ENCODE measurements at regions not wholly inside any gene's neighbourhood (a gene's known extent, or its start where the extent isn't known, plus 50 kb on each side); places are given as distances from the start of the nearest gene placed in this dataset.

DNA sequence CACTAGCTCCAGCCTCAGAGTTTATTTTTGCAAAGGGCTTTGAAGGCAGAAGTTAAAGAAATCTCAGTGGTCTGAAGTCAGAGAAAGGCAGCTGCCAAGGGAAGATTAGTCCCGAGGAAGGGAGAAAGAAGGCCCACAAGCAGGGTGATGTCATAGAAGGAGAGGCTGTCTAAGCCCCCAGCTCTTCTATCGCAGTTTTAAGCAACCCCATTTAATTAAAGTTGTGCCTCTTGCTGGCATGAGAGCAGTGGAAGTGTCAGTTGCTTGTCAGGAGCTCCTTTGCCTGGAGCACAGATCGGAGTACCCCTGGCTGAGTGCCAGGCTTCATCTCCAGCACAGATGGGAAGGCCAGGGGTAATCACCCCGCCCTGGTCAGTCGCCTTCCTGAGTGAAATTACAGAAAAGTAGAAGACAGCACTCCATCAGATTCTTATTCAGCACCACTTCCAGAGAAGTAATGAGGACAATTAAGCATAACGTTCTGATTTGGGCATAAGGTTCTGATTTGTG is 530.7 kb downstream of the EPHB1 start:
- no peak overlapping the region for H3K9ac ChIP-seq
- H3K4me3 ChIP-seq (ENCODE audit: low read depth, low read length) = no peak overlapping the region
- no peak overlapping the region for H3K27ac ChIP-seq
- no peaks in the 10 kb centered on the region for H3K9me3 ChIP-seq (ENCODE audit: control insufficient read depth, low read length)
- H3K27me3 ChIP-seq (ENCODE audit: control insufficient read depth, insufficient read depth, low read length) = no peaks in the 10 kb centered on the region
- TF ChIP-seq, protein P1, sequence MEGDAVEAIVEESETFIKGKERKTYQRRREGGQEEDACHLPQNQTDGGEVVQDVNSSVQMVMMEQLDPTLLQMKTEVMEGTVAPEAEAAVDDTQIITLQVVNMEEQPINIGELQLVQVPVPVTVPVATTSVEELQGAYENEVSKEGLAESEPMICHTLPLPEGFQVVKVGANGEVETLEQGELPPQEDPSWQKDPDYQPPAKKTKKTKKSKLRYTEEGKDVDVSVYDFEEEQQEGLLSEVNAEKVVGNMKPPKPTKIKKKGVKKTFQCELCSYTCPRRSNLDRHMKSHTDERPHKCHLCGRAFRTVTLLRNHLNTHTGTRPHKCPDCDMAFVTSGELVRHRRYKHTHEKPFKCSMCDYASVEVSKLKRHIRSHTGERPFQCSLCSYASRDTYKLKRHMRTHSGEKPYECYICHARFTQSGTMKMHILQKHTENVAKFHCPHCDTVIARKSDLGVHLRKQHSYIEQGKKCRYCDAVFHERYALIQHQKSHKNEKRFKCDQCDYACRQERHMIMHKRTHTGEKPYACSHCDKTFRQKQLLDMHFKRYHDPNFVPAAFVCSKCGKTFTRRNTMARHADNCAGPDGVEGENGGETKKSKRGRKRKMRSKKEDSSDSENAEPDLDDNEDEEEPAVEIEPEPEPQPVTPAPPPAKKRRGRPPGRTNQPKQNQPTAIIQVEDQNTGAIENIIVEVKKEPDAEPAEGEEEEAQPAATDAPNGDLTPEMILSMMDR (IDR thresholded peaks at IDR 0.05) = no peak
- H2AFZ ChIP-seq = no peak overlapping the region
- H3K4me1 ChIP-seq = no peaks in the 10 kb centered on the region
- no peaks in the 10 kb centered on the region for H3K36me3 ChIP-seq (ENCODE audit: control insufficient read depth, insufficient read depth, low read length)
- no peak overlapping the region for H3K4me2 ChIP-seq (ENCODE audit: low read length)
- H3K79me2 ChIP-seq = no peaks in the 10 kb centered on the region

DNA sequence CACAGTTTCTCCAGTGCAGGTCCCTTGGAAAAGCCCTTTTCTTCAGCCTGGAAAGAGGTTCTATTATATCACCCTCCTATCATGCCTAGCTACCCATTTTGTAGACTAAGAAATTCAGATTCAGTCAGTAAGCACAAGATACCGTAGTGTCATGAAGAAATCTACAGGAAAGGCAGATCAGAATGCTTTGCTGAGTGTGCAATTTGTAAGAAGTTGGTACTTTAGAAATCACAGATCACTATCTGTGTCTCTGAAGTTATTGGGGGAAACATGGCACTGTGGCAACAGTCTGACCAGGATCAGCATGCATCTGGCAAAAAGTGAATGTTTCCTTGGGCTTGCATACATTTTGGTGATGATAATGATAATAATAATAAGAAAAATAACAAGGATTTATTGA is 531.8 kb downstream of the EPHB1 start:
- no peaks in the 10 kb centered on the region for H3K36me3 ChIP-seq (ENCODE audit: control insufficient read depth, insufficient read depth, low read length)
- no peaks in the 10 kb centered on the region for H3K4me1 ChIP-seq
- TF ChIP-seq, protein P1 (IDR thresholded peaks at IDR 0.05) = no peak
- H2AFZ ChIP-seq = no peak overlapping the region
- H3K4me3 ChIP-seq (ENCODE audit: low read depth, low read length) = no peak overlapping the region
- no peak overlapping the region for H3K27ac ChIP-seq
- no peaks in the 10 kb centered on the region for H3K79me2 ChIP-seq
- no peaks in the 10 kb centered on the region for H3K9me3 ChIP-seq (ENCODE audit: control insufficient read depth, low read length)
- no peak overlapping the region for H3K4me2 ChIP-seq (ENCODE audit: low read length)
- H3K27me3 ChIP-seq (ENCODE audit: control insufficient read depth, insufficient read depth, low read length) = no peaks in the 10 kb centered on the region
- no peak overlapping the region for H3K9ac ChIP-seq

DNA sequence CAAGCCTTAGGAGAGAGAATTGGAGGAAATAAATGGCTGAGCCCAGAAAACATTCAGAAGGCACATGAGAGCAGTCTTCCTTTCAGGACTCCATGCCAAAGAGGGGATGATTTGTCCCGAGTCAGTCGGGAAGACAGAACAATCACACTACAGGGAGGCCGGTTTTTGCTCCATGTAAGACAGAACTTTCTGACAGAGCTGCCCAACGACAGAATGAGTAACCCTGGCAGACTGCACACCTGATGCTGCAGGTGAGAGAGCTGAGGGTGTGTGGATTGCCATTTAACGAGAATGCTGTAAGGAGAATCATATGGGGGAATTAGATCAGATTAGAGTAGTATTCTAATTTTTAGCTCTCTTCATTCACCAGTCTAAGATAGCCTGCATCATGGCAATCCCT is 533.0 kb downstream of the EPHB1 start:
- H3K4me2 ChIP-seq (ENCODE audit: low read length) = no peak overlapping the region
- H3K9me3 ChIP-seq (ENCODE audit: control insufficient read depth, low read length) = no peaks in the 10 kb centered on the region
- H3K79me2 ChIP-seq = no peaks in the 10 kb centered on the region
- no peak overlapping the region for H3K27ac ChIP-seq
- TF ChIP-seq, protein P1 (IDR thresholded peaks at IDR 0.05) = no peak
- no peak overlapping the region for H3K9ac ChIP-seq
- H3K4me1 ChIP-seq = no peaks in the 10 kb centered on the region
- H3K4me3 ChIP-seq (ENCODE audit: low read depth, low read length) = no peak overlapping the region
- no peaks in the 10 kb centered on the region for H3K27me3 ChIP-seq (ENCODE audit: control insufficient read depth, insufficient read depth, low read length)
- no peak overlapping the region for H2AFZ ChIP-seq
- no peaks in the 10 kb centered on the region for H3K36me3 ChIP-seq (ENCODE audit: control insufficient read depth, insufficient read depth, low read length)

DNA sequence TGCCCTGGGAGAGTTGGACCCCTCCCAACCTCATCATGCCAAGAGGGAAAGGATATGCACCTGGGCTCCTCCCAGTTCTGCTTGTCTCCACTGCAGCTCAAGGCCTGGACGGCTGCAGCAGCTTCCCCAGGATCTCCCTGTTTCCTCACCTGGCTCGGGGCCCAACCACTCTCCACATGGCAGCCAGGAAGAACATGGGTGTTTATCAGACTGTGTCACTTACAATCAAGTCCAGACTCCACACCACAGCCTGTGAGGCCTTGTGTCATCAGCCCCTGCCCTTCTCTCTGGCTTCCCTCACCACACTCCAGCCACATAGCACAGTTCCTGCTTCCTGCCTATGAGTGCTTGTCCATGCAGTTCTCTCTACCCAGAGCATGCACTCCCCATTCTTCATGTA is 534.4 kb downstream of the EPHB1 start:
- H3K36me3 ChIP-seq (ENCODE audit: control insufficient read depth, insufficient read depth, low read length) = no peaks in the 10 kb centered on the region
- H3K27me3 ChIP-seq (ENCODE audit: control insufficient read depth, insufficient read depth, low read length) = no peaks in the 10 kb centered on the region
- no peak overlapping the region for H3K27ac ChIP-seq
- TF ChIP-seq, protein P1 (IDR thresholded peaks at IDR 0.05) = no peak
- no peaks in the 10 kb centered on the region for H3K4me1 ChIP-seq
- H3K4me3 ChIP-seq (ENCODE audit: low read depth, low read length) = no peak overlapping the region
- H2AFZ ChIP-seq = no peak overlapping the region
- no peak overlapping the region for H3K9ac ChIP-seq
- no peaks in the 10 kb centered on the region for H3K79me2 ChIP-seq
- no peak overlapping the region for H3K4me2 ChIP-seq (ENCODE audit: low read length)
- H3K9me3 ChIP-seq (ENCODE audit: control insufficient read depth, low read length) = no peaks in the 10 kb centered on the region

DNA sequence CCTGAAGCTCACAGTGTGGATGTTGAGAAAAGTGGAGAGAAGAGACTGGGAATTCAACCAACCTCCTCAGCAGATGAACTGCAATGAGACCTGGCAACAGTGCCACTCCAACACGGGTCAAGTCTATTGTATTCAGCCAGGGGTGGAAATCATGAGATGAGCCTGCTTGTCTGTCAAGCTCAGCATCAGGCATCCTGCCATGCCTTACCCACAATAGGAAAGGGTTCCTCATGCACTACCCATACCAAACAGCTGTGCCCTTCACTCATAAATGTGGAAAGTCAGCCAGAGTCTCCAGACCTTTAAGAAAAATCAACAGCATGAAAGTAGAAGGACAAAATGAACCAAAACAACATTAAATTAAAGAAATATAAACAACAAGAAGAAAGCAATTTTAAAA is 542.1 kb downstream of the EPHB1 start:
- Histone ChIP-seq H3K9ac (no peak overlapping the region), H3K79me2 (no peaks in the 10 kb centered on the region), H3K4me1 (no peaks in the 10 kb centered on the region), H2AFZ (no peak overlapping the region), H3K36me3 (ENCODE audit: control insufficient read depth, insufficient read depth, low read length) (no peaks in the 10 kb centered on the region), H3K4me2 (ENCODE audit: low read length) (no peak overlapping the region), H3K9me3 (ENCODE audit: control insufficient read depth, low read length) (no peaks in the 10 kb centered on the region), H3K4me3 (ENCODE audit: low read depth, low read length) (no peak overlapping the region), H3K27me3 (ENCODE audit: control insufficient read depth, insufficient read depth, low read length) (no peaks in the 10 kb centered on the region), H3K27ac (no peak overlapping the region)
- TF ChIP-seq, protein P1 (IDR thresholded peaks at IDR 0.05) = no peak

Data from parathyroid adenoma (tissue), 2 donors.